ENCODE measurements at regions not wholly inside any gene's neighbourhood (a gene's known extent, or its start where the extent isn't known, plus 50 kb on each side); places are given as distances from the start of the nearest gene placed in this dataset.

DNA sequence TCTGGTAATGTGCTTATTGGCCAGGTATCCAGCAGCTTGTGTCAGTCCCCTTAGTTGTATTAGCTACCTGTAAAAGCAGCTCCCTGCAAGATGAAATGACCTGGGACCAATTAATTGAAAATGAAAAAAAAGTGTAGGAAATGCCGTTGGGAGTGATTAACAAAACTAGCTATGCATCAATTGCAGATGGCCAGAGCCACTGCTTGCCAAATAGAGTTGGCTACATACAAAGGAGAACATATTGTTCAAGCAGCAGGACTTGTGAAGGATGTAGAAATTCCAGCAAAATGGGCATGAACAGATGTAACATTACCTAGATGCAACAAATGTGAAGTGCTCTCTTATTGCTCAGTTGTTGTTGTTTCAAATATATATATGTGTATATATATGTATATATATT is 300.5 kb downstream of the PCDH17 start:
- DNase-seq (ENCODE audit: low read depth in 1 of 2, low spot score in 1 of 2): no peak
- Histone ChIP-seq H3K27ac (no peak overlapping the region), H3K9me3 (ENCODE audit: low read depth) (no peaks in the 10 kb centered on the region), H3K4me1 (ENCODE audit: low read depth) (no peaks in the 10 kb centered on the region), H3K36me3 (no peaks in the 10 kb centered on the region), H3K4me3 (no peak overlapping the region), H3K27me3 (no peaks in the 10 kb centered on the region)
- TF ChIP-seq, protein P1, sequence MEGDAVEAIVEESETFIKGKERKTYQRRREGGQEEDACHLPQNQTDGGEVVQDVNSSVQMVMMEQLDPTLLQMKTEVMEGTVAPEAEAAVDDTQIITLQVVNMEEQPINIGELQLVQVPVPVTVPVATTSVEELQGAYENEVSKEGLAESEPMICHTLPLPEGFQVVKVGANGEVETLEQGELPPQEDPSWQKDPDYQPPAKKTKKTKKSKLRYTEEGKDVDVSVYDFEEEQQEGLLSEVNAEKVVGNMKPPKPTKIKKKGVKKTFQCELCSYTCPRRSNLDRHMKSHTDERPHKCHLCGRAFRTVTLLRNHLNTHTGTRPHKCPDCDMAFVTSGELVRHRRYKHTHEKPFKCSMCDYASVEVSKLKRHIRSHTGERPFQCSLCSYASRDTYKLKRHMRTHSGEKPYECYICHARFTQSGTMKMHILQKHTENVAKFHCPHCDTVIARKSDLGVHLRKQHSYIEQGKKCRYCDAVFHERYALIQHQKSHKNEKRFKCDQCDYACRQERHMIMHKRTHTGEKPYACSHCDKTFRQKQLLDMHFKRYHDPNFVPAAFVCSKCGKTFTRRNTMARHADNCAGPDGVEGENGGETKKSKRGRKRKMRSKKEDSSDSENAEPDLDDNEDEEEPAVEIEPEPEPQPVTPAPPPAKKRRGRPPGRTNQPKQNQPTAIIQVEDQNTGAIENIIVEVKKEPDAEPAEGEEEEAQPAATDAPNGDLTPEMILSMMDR (IDR thresholded peaks at IDR 0.05; ENCODE audit: low read depth, low read length): no peak

- TF ChIP-seq, protein P1 (IDR thresholded peaks at IDR 0.05; ENCODE audit: low read depth, low read length): no peak
- Histone ChIP-seq H3K27me3 (no peaks in the 10 kb centered on the region), H3K4me1 (ENCODE audit: low read depth) (no peaks in the 10 kb centered on the region), H3K36me3 (no peaks in the 10 kb centered on the region), H3K27ac (no peak overlapping the region), H3K9me3 (ENCODE audit: low read depth) (no peaks in the 10 kb centered on the region), H3K4me3 (no peak overlapping the region)
- DNase-seq (ENCODE audit: low read depth in 1 of 2, low spot score in 1 of 2): no peak
Measured at GRCh38 chr13:57933606-57934005, 302.1 kb downstream of the PCDH17 start.

DNA sequence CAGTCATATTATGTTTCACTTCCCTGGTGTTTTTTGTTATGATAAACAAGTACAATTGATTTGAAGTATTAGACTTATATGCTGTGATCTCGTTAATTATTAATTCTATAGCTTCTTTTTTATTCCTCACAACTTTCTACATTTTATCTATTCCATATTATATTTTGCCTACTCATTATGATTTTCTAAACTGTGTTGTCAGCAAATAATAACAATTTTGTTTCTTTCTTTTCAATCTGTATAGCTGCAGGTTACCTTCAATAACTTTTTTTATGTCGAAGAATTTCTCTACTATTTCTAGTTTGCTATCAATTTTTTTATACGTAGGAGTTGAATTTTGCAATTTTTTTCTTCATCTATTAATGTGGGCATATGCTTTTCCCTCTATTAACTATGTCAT is 304.4 kb downstream of the PCDH17 start:
- TF ChIP-seq, protein P1 (IDR thresholded peaks at IDR 0.05; ENCODE audit: low read depth, low read length): no peak
- no peak overlapping the region for H3K4me3 ChIP-seq
- no peak overlapping the region for H3K27ac ChIP-seq
- no peaks in the 10 kb centered on the region for H3K36me3 ChIP-seq
- H3K27me3 ChIP-seq: no peaks in the 10 kb centered on the region
- no peaks in the 10 kb centered on the region for H3K4me1 ChIP-seq (ENCODE audit: low read depth)
- H3K9me3 ChIP-seq (ENCODE audit: low read depth): no peaks in the 10 kb centered on the region
- DNase-seq (ENCODE audit: low read depth in 1 of 2, low spot score in 1 of 2): no peak

GRCh38 chr13:57946361-57946760 is 314.8 kb downstream of the PCDH17 start:
- Histone ChIP-seq H3K27me3 (no peaks in the 10 kb centered on the region), H3K4me3 (no peak overlapping the region), H3K36me3 (no peaks in the 10 kb centered on the region), H3K9me3 (ENCODE audit: low read depth) (no peaks in the 10 kb centered on the region), H3K27ac (no peak overlapping the region), H3K4me1 (ENCODE audit: low read depth) (no peaks in the 10 kb centered on the region)
- peak in 1 of 2 donors; percentile 0 for DNase-seq (ENCODE audit: low read depth in 1 of 2, low spot score in 1 of 2)
- TF ChIP-seq, protein P1 (IDR thresholded peaks at IDR 0.05; ENCODE audit: low read depth, low read length): no peak

DNA sequence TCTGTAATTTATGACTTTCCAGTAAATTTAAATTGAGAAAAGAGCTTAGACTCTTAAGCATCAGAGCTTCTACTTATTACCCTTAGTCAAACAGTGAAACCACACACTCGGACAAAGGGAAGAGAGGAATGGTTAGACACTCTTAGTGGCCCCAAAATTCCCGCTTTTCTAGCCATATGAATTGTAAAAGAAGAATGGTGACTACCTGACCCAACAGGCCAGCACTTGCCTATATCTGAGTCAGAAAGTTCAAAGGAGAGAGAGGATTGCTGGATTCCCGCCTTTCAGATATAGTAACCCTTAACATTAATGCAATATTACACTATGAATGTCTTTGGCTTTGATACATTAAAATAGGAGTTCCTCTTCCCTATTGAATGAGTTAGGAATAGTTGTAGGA is 317.3 kb downstream of the PCDH17 start:
- no peaks in the 10 kb centered on the region for H3K9me3 ChIP-seq (ENCODE audit: low read depth)
- H3K4me1 ChIP-seq (ENCODE audit: low read depth): no peaks in the 10 kb centered on the region
- H3K4me3 ChIP-seq: no peak overlapping the region
- H3K27ac ChIP-seq: no peak overlapping the region
- DNase-seq (ENCODE audit: low read depth in 1 of 2, low spot score in 1 of 2): no peak
- TF ChIP-seq, protein P1 (IDR thresholded peaks at IDR 0.05; ENCODE audit: low read depth, low read length): no peak
- H3K27me3 ChIP-seq: no peaks in the 10 kb centered on the region
- no peaks in the 10 kb centered on the region for H3K36me3 ChIP-seq

DNA sequence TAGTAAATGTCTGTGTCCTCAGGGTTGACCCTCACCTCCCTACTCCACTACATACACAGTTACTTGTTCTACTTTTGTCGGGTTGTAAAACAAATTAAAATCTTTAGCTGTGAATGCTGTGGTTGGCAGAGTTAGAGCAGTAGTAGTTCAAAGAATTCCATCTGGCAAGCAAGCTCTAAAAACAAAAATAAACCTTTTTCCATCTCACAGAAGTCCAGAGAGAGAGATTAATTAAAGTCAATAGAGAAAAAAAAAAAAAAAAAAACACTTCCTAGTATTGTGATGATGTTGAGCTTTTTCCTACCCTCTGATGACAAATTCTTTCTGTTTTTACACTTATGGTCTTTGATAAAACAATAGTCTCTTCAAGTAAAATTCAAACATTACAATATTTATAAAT is 338.4 kb downstream of the PCDH17 start:
- Histone ChIP-seq H3K36me3 (no peaks in the 10 kb centered on the region), H3K4me1 (ENCODE audit: low read depth) (no peaks in the 10 kb centered on the region), H3K4me3 (no peak overlapping the region), H3K27me3 (no peaks in the 10 kb centered on the region), H3K27ac (no peak overlapping the region), H3K9me3 (ENCODE audit: low read depth) (no peaks in the 10 kb centered on the region)
- DNase-seq (ENCODE audit: low read depth in 1 of 2, low spot score in 1 of 2): no peak
- TF ChIP-seq, protein P1 (IDR thresholded peaks at IDR 0.05; ENCODE audit: low read depth, low read length): no peak
